GM21825 (cell line): ENCODE measurements at regions not wholly inside any gene's neighbourhood (a gene's known extent, or its start where the extent isn't known, plus 50 kb on each side); places are given as distances from the start of the nearest gene placed in this dataset.
"Not testable (repeated sequence)": the region's sequence is repeated elsewhere in the genome, so short reads cannot be mapped to it uniquely, and the experiment has no call there.

Experiments used
- ATAC-seq: cut with Tn5 transposase; IDR thresholded peaks from one replicate; pipeline ENCODE4 v1.9.1; 2021; ENCODE audit warnings: mild to moderate bottlenecking, moderate library complexity; ENCODE audit not compliant: unreplicated experiment

DNA sequence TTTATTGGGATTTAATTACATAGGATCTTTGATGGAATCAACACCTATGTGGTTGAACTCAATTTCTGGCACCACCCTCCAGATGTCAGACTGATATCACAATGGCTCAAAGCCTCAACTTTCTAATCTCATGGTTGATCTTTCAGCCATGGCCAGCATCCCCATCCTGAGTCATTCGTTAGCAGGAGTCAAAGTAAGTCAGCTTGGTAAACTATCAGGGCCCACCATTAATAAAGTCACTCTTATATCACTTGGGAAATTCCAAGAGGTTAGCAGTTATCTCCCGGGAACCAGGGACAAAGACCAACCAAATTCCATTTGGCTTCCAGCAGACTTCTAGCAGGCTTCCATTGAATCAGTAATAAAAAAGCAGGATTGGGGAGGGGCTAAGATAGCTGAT lies 50.7 kb upstream of the TNFSF4 start:
- no peak for ATAC-seq

DNA sequence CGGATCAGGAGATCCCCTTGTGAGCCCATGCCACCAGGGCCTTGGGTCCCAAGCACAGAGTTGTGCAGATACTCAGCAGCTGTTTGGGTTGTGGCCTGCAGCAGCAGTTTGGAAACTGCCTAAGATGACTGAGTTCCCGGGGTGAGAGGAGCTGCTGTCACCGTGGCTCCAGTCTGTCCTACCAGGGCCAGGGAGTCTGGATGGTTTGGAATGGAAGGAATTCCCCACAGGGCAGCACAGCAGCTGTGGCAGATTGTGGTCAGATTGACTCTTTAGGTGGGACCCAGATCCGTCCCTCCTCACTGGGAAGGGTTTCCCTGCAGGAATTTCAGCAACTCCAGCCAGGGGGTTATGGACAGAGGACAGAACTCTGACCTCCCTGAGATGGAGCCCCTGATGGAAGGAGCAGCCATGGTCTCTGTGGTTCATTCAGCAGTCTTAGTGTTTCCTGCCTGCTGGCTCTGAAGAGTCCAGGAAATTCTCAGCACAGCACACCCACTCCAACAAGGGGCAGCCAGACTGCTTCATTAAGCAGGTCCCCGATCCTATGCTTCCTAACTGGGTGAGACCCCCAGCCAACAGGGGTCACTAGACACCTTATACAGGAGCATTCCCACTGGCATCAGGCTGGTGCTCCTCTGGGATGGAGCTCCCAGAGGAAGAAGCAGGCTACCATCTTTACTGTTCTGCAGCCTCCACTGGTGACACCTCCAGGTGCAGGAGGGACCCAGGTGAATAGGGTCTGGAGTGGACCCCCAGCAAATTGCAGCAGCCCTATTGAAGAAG lies 51.5 kb upstream of the TNFSF4 start:
- ATAC-seq, result no peak

DNA sequence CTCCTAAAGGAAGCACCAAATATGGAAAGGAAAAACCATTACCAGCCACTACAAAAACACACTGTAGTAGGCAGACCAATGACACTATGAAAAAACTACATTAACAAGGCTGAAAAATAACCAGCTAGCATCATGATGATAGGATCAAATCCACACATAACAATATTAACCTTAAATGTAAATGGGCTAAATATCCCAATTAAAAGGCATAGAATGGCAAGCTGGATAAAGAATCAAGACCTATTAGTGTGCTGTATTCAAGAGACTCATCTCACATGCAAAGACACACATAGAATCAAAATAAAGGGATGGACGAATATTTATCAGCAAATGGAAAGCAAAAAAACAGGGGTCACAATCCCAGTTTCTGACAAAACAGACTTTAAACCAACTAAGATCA lies 53.2 kb upstream of the TNFSF4 start:
- ATAC-seq, result not testable (repeated sequence)

GRCh38 chr1:173266841-173267240 lies 59.7 kb upstream of the TNFSF4 start:
- ATAC-seq, result no peak

DNA sequence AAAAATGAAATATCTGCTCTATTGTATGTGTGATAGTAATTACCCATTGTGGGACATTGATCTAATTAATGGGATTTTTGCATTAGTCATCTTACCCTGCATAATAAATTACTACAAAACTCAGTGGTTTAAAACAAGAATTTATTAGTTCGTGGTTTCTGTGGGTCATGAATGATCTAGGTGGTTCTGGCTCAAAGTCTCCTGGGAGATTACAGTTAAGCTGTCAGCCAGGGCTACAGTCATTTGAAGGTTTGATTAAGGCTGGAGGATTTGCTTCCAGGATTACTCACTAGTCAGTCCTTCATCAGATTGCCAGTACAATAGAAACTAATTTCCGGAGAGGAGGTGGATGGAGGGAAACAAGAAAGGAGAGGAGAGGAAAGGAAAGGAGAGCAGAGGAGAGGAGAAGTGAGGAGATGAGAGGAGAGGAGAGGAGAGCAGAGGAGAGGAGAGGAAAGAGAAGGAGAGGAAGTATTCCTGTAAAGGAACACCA lies 60.4 kb upstream of the TNFSF4 start:
- ATAC-seq, result no peak

- ATAC-seq, result no peak
Measured at GRCh38 chr1:173268261-173268660, 61.1 kb upstream of the TNFSF4 start.

- ATAC-seq, result no peak
Measured at GRCh38 chr1:173268786-173269277, 61.7 kb upstream of the TNFSF4 start.

- no peak for ATAC-seq
Measured at GRCh38 chr1:173269490-173270230, 62.5 kb upstream of the TNFSF4 start.

GRCh38 chr1:173270243-173270642 lies 63.1 kb upstream of the TNFSF4 start:
- no peak for ATAC-seq

- not testable (repeated sequence) for ATAC-seq
Measured at GRCh38 chr1:173271021-173271420, 63.9 kb upstream of the TNFSF4 start.

GRCh38 chr1:173275496-173275895 lies 68.4 kb upstream of the TNFSF4 start:
- no peak for ATAC-seq

GRCh38 chr1:173276922-173277800 lies 70.0 kb upstream of the TNFSF4 start:
- peak; percentile 82 for ATAC-seq

DNA sequence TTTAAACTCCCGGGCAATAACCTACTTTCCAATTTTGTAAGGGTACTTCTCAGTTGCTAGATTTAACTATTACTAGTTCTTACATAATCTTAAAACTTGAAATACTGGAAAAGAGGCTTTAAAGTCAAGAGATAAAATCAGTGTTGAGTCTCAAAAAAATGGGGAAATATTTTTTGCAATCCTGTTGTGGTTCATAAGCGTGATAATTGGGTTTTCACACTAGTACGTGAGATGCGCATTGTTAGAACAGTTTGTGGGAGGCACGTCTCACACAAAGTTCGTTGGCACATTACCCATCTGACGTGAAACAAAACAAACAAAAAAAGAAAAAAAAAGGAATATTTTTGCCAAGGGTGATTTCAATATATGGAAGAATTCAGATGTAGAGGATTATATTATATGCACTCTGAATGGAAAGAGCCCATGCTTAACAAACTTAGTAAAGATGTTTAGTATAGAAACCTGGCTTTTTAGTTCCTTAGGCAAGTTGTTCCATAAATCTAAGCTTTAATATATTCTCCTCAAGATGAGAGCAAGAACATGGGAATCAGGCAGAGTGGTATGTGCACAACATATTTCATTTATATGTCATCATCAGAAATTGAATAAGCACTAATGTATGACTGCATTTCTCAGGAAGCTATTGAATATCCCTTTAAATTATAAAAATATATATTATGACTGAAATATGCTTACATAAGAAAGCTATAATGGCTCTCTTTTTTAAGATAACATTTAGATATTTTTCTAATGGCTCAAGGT lies 73.9 kb upstream of the TNFSF4 start:
- ATAC-seq, result no peak

- no peak for ATAC-seq
Measured at GRCh38 chr1:173285048-173285447, 77.9 kb upstream of the TNFSF4 start.

DNA sequence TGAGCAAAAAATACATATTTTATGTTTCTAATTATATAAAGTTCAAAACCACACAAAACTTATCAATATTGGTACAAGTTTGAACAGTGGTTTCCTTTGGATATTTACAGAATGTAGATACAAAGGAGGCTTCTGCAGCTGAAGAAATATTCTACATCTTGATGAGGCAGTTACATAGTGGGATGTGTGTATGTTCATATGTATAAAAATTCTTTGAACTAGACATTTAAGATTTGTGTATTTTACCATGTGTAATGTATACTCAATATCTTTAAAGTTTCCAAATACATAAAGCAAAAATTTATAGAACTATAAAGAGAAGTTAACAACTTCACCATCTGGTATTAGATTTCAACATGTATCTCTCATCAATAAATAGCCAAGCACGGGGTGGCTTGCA lies 80.7 kb upstream of the TNFSF4 start:
- ATAC-seq, result no peak

- no peak for ATAC-seq
Measured at GRCh38 chr1:173293756-173294155, 86.6 kb upstream of the TNFSF4 start.

GRCh38 chr1:173294843-173295242 lies 87.7 kb upstream of the TNFSF4 start:
- no peak for ATAC-seq

GRCh38 chr1:173295391-173295790 lies 88.3 kb upstream of the TNFSF4 start:
- ATAC-seq, result no peak

DNA sequence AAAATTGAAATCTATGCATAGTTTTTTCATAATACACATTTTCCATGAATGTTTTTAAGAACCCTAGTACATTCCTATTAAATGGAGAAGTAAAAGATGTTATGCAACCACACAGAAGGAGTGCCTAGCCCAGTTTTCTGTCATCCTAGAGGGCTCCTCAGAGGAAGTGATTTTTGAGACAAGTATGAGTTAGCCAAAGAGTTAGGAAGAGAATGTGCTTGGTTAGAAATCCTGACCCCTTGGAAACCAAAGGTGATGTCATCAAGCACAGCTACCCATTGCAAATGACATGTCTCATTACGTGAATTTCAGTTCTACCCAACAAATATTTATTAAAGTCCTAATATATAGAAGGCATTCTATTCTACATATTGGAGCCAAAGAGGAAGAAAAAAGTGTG lies 88.9 kb upstream of the TNFSF4 start:
- no peak for ATAC-seq

DNA sequence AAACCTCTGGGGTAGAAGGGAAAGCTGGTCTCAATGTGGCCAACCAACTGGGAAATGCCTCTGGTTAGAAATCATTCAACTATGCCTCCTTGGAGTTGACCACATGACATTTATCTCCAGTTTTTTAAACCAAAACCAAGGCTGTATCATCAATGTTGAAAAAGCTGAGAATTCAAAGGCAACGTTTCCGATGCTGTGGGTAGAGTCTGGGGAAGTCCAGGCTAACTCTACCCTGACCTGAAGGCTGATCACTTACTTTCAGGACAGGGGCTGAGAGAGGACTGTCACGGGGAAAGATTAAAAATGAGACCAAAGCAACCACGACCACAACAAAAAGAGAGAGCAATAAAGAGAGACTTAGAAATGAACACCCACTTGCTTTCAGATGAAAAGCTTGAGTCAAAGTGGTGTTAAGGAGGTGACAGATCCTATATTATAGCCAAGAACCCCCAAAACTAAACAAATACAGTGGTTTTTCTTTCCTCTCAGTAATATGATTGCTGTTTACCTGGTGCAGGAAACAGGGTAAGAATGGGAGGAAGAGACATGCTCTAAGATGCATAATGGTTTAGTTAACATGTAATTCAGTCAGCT lies 90.8 kb upstream of the TNFSF4 start:
- ATAC-seq, result peak; percentile 89
